ENCODE measurements at regions not wholly inside any gene's neighbourhood (a gene's known extent, or its start where the extent isn't known, plus 50 kb on each side); places are given as distances from the start of the nearest gene placed in this dataset.

DNA sequence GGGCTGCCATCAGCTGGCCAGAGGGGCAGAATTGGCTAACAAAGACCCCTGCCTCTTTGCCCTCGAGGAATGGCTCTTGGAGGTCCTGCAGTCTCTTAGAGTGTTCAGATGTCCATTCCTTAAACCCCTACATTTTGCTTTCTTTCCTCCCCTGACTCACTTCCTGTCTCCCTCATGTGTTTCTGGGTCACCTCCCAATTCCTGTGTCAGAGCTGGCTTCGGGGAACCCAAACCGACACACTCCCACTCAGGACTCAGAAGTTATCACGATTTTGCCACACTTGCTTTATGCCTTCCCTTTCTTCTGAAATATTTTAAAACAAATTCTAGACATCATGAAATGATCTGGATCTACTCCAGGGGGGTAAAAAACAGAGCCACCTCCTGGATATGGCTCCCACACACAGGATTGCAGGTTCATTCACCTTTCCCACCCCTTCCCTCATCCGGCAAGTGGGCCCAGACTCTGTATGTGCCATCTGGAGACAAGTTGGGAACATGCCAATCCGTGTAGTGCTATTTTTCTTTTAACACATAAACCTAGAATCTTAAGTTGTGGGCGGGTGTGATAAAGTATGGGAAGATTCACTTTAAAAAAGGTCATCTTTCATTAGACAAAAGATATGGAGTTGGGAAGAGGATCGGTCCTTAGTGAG lies 145.7 kb downstream of the NXNL2 start:
- FAIRE-seq = no peak
- BruUV-seq (replicated peaks) = no TSS peak
- ChIA-PET POLR2A (no interaction called here), CTCF (no interaction called here)
- Histone ChIP-seq H3K4me1 (ENCODE audit: control insufficient read depth, extremely low read depth, insufficient read depth, low read length) (no peaks in the 10 kb centered on the region), H4K20me1 (replicated peaks; ENCODE audit: control insufficient read depth, extremely low read depth, insufficient read depth, low read length) (no peaks in the 10 kb centered on the region), H2AFZ (ENCODE audit: low read depth, low read length) (no peak overlapping the region), H3K4me3 (replicated peaks in 1 of 3; ENCODE audit: insufficient read depth in 1 of 3, low read depth in 1 of 3, low read length in 3 of 3) (no peak overlapping the region), H3K9me1 (replicated peaks; ENCODE audit: control insufficient read depth, extremely low read depth, insufficient read depth, low read length) (no peaks in the 10 kb centered on the region), H3K27ac (ENCODE audit: insufficient read depth, low read depth, low read length) (no peak overlapping the region), H3K27me3 (ENCODE audit: control insufficient read depth in 2 of 2, insufficient read depth in 2 of 2, low read length in 2 of 2) (no peaks in the 10 kb centered on the region), H3K36me3 (ENCODE audit: control insufficient read depth in 2 of 2, extremely low read depth in 1 of 2, insufficient read depth in 2 of 2, low read length in 2 of 2) (no peaks in the 10 kb centered on the region), H3K4me2 (ENCODE audit: insufficient read depth, low read length) (no peak overlapping the region), H3K9me3 (replicated peaks; ENCODE audit: control insufficient read depth, insufficient read depth, low read length) (no peaks in the 10 kb centered on the region), H3K9ac (replicated peaks; ENCODE audit: extremely low read depth, insufficient read depth, low read length) (no peak overlapping the region), H3K79me2 (ENCODE audit: control insufficient read depth, insufficient read depth, low read length) (no peaks in the 10 kb centered on the region)
- TF ChIP-seq GATA2 (IDR thresholded peaks at IDR 0.05; ENCODE audit: insufficient read depth, insufficient read length, low read depth, low read length) = no peak
- TF ChIP-seq EZH2 (IDR thresholded peaks at IDR 0.05; ENCODE audit: borderline replicate concordance, low read depth, low read length, severe bottlenecking) = no peak
- no peak for TF ChIP-seq POLR2AphosphoS5 (IDR thresholded peaks at IDR 0.05; ENCODE audit: insufficient read depth, low read depth, low read length)
- no peak for TF ChIP-seq POLR2A (IDR thresholded peaks at IDR 0.05; ENCODE audit: low read depth, low read length)
- TF ChIP-seq MYC (IDR thresholded peaks at IDR 0.05; ENCODE audit: low read depth, low read length) = no peak
- TF ChIP-seq JUN (IDR thresholded peaks at IDR 0.05; ENCODE audit: borderline replicate concordance, insufficient read depth, insufficient read length, low read depth) = no peak
- TF ChIP-seq, protein P1, sequence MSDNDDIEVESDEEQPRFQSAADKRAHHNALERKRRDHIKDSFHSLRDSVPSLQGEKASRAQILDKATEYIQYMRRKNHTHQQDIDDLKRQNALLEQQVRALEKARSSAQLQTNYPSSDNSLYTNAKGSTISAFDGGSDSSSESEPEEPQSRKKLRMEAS (IDR thresholded peaks at IDR 0.05; ENCODE audit: insufficient read depth, insufficient read length) = no peak
- TF ChIP-seq, protein P2, sequence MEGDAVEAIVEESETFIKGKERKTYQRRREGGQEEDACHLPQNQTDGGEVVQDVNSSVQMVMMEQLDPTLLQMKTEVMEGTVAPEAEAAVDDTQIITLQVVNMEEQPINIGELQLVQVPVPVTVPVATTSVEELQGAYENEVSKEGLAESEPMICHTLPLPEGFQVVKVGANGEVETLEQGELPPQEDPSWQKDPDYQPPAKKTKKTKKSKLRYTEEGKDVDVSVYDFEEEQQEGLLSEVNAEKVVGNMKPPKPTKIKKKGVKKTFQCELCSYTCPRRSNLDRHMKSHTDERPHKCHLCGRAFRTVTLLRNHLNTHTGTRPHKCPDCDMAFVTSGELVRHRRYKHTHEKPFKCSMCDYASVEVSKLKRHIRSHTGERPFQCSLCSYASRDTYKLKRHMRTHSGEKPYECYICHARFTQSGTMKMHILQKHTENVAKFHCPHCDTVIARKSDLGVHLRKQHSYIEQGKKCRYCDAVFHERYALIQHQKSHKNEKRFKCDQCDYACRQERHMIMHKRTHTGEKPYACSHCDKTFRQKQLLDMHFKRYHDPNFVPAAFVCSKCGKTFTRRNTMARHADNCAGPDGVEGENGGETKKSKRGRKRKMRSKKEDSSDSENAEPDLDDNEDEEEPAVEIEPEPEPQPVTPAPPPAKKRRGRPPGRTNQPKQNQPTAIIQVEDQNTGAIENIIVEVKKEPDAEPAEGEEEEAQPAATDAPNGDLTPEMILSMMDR (IDR thresholded peaks at IDR 0.05; ENCODE audit: extremely low read depth in 1 of 2, insufficient read depth in 1 of 2, low read depth in 1 of 2, low read length in 2 of 2) = no peak
- no peak for TF ChIP-seq FOS (IDR thresholded peaks at IDR 0.05; ENCODE audit: borderline replicate concordance, insufficient read depth, low read length)
- intact Hi-C loops (cut with micrococcal nuclease) (no loop called here), dilution Hi-C loops (cut with MboI; ENCODE audit: extremely low pct_ligation_motif_present, low sequenced_read_pairs) (no loop called here)
- DNase-seq (ENCODE audit: low read depth, low spot score) = no peak

Measured in endothelial cell of umbilical vein (primary cell).